ENCODE measurements at regions not wholly inside any gene's neighbourhood (a gene's known extent, or its start where the extent isn't known, plus 50 kb on each side); places are given as distances from the start of the nearest gene placed in this dataset.

- Histone ChIP-seq H2AFZ (ENCODE audit: low read depth, low read length) (no peak overlapping the region), H3K27me3 (ENCODE audit: low read depth, low read length) (no peaks in the 10 kb centered on the region), H3K9ac (ENCODE audit: low read length) (no peak overlapping the region), H3K4me3 (ENCODE audit: low read length) (no peak overlapping the region), H3K27ac (ENCODE audit: low read length) (no peak overlapping the region), H3K4me2 (ENCODE audit: low read length) (no peak overlapping the region), H3K4me1 (ENCODE audit: low read length) (no peaks in the 10 kb centered on the region), H3K79me2 (ENCODE audit: low read length) (no peaks in the 10 kb centered on the region), H4K20me1 (ENCODE audit: insufficient read depth, low read length) (no peaks in the 10 kb centered on the region), H3K36me3 (replicated peaks; ENCODE audit: low read depth, low read length) (no peaks in the 10 kb centered on the region), H3K9me3 (ENCODE audit: insufficient read depth, low read length) (no peaks in the 10 kb centered on the region)
- TF ChIP-seq CTCF (IDR thresholded peaks at IDR 0.05; ENCODE audit: low read depth, low read length) (no peak), EZH2phosphoT487 (IDR thresholded peaks at IDR 0.05; ENCODE audit: low read depth) (no peak)
These were observed 139.0 kb downstream of the PRDM13 start for GRCh38 chr6:99745651-99746050.

- Histone ChIP-seq H4K20me1 (ENCODE audit: insufficient read depth, low read length) (no peaks in the 10 kb centered on the region), H3K79me2 (ENCODE audit: low read length) (no peaks in the 10 kb centered on the region), H3K9ac (ENCODE audit: low read length) (no peak overlapping the region), H3K27me3 (ENCODE audit: low read depth, low read length) (no peaks in the 10 kb centered on the region), H3K4me2 (ENCODE audit: low read length) (no peak overlapping the region), H3K36me3 (replicated peaks; ENCODE audit: low read depth, low read length) (no peaks in the 10 kb centered on the region), H2AFZ (ENCODE audit: low read depth, low read length) (no peak overlapping the region), H3K4me3 (ENCODE audit: low read length) (no peak overlapping the region), H3K9me3 (ENCODE audit: insufficient read depth, low read length) (no peaks in the 10 kb centered on the region), H3K4me1 (ENCODE audit: low read length) (no peaks in the 10 kb centered on the region), H3K27ac (ENCODE audit: low read length) (no peak overlapping the region)
- TF ChIP-seq EZH2phosphoT487 (IDR thresholded peaks at IDR 0.05; ENCODE audit: low read depth), result no peak
- TF ChIP-seq CTCF (IDR thresholded peaks at IDR 0.05; ENCODE audit: low read depth, low read length), result peak; percentile 66
These were observed 139.7 kb downstream of the PRDM13 start for GRCh38 chr6:99746261-99746895.

GRCh38 chr6:99761711-99762110 lies 155.1 kb downstream of the PRDM13 start:
- no peak overlapping the region for H2AFZ ChIP-seq (ENCODE audit: low read depth, low read length)
- H3K36me3 ChIP-seq (replicated peaks; ENCODE audit: low read depth, low read length), result no peaks in the 10 kb centered on the region
- H3K9ac ChIP-seq (ENCODE audit: low read length), result no peak overlapping the region
- no peak for TF ChIP-seq EZH2phosphoT487 (IDR thresholded peaks at IDR 0.05; ENCODE audit: low read depth)
- TF ChIP-seq CTCF (IDR thresholded peaks at IDR 0.05; ENCODE audit: low read depth, low read length), result no peak
- H3K4me3 ChIP-seq (ENCODE audit: low read length), result no peak overlapping the region
- no peaks in the 10 kb centered on the region for H3K4me1 ChIP-seq (ENCODE audit: low read length)
- H3K4me2 ChIP-seq (ENCODE audit: low read length), result no peak overlapping the region
- no peaks in the 10 kb centered on the region for H4K20me1 ChIP-seq (ENCODE audit: insufficient read depth, low read length)
- no peaks in the 10 kb centered on the region for H3K9me3 ChIP-seq (ENCODE audit: insufficient read depth, low read length)
- no peaks in the 10 kb centered on the region for H3K27me3 ChIP-seq (ENCODE audit: low read depth, low read length)
- no peak overlapping the region for H3K27ac ChIP-seq (ENCODE audit: low read length)
- H3K79me2 ChIP-seq (ENCODE audit: low read length), result no peaks in the 10 kb centered on the region

- H3K79me2 ChIP-seq (ENCODE audit: low read length), result no peaks in the 10 kb centered on the region
- H3K9me3 ChIP-seq (ENCODE audit: insufficient read depth, low read length), result no peaks in the 10 kb centered on the region
- H4K20me1 ChIP-seq (ENCODE audit: insufficient read depth, low read length), result no peaks in the 10 kb centered on the region
- H3K36me3 ChIP-seq (replicated peaks; ENCODE audit: low read depth, low read length), result no peaks in the 10 kb centered on the region
- H2AFZ ChIP-seq (ENCODE audit: low read depth, low read length), result no peak overlapping the region
- H3K27ac ChIP-seq (ENCODE audit: low read length), result no peak overlapping the region
- TF ChIP-seq CTCF (IDR thresholded peaks at IDR 0.05; ENCODE audit: low read depth, low read length), result no peak
- TF ChIP-seq EZH2phosphoT487 (IDR thresholded peaks at IDR 0.05; ENCODE audit: low read depth), result no peak
- no peak overlapping the region for H3K4me3 ChIP-seq (ENCODE audit: low read length)
- H3K4me2 ChIP-seq (ENCODE audit: low read length), result no peak overlapping the region
- no peaks in the 10 kb centered on the region for H3K4me1 ChIP-seq (ENCODE audit: low read length)
- H3K27me3 ChIP-seq (ENCODE audit: low read depth, low read length), result no peaks in the 10 kb centered on the region
- no peak overlapping the region for H3K9ac ChIP-seq (ENCODE audit: low read length)
These were observed 161.5 kb downstream of the PRDM13 start for GRCh38 chr6:99768166-99768565.
